ENCODE measurements at regions not wholly inside any gene's neighbourhood (a gene's known extent, or its start where the extent isn't known, plus 50 kb on each side); places are given as distances from the start of the nearest gene placed in this dataset.
"Not testable (repeated sequence)": the region's sequence is repeated elsewhere in the genome, so short reads cannot be mapped to it uniquely, and the experiment has no call there.

DNA sequence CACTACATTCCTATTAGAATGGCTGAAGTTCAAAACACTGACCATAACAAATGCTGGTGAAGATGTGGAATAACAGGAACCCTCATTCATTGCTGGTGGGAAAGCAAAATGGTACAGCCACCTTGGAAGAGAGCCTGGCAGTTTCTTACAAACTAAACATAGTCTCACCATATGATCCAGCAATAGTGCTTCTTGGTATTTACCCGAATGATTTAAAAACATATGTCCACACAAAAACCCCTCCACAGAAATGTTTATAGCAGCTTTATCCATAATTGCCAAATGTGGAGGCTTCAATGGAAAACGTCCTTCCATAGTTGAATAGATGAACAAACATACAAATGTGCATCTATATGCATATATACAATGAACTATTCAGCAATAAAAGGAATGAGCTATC is 330.8 kb downstream of the BTBD3 start:
- FAIRE-seq (no peak), DNase-seq (ENCODE audit: extremely low spot score, insufficient read length, low read depth) (no peak)

- not testable (repeated sequence) for DNase-seq (ENCODE audit: extremely low spot score, insufficient read length, low read depth); FAIRE-seq
These were observed 333.0 kb downstream of the BTBD3 start for GRCh38 chr20:12250661-12251060.

GRCh38 chr20:12252793-12253192 is 335.1 kb downstream of the BTBD3 start:
- FAIRE-seq (no peak), DNase-seq (ENCODE audit: extremely low spot score, insufficient read length, low read depth) (no peak)

- DNase-seq (ENCODE audit: extremely low spot score, insufficient read length, low read depth) (no peak), FAIRE-seq (no peak)
These were observed 337.8 kb downstream of the BTBD3 start for GRCh38 chr20:12255461-12255970.

DNA sequence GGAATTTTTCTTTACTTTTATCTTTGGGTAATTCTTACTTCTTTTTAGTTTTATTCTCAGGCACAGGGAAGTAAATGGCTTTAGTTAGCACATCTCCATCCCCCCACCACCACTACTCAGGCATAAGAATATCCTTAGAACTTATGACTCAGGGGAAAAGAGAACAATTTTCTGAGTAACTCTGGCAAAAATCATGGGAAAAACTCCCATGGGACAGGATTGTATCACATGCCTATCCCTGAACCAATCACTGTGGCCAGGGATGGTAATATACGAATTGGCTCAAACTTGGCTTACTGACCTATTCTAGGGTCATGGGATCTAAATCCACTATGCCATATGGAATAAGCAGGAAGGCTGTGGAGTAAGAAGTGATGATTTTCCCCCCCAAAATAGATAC is 339.1 kb downstream of the BTBD3 start:
- DNase-seq (ENCODE audit: extremely low spot score, insufficient read length, low read depth) (no peak), FAIRE-seq (no peak)

DNA sequence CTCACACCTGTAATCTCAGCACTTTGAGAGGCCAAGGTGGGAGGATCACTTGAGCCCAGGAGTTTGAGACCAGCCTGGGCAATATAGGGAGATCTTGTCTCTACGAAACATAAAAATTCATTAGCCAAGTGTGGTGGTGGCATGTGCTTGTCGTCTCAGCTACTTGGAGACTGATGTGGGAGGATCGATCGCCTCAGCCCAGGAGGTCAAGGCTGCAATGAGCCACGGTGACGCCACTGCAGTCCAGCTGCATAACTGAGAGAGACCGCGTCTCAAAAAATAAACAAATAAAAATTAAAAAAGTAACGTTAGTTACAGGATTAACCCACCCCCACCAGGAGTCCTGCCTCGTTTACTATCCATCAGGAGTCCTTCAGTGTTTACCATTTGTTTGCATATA is 345.1 kb downstream of the BTBD3 start:
- no peak for FAIRE-seq

GRCh38 chr20:12264711-12265110 is 347.0 kb downstream of the BTBD3 start:
- DNase-seq (ENCODE audit: extremely low spot score, insufficient read length, low read depth) (no peak), FAIRE-seq (no peak)

More for the DNA sequence above, 345.1 kb downstream of the BTBD3 start:
- no peak for DNase-seq (ENCODE audit: extremely low spot score, insufficient read length, low read depth)

- no peak for FAIRE-seq
- DNase-seq (ENCODE audit: extremely low spot score, insufficient read length, low read depth) = no peak
These were observed 348.0 kb downstream of the BTBD3 start for GRCh38 chr20:12265662-12266061.

- no peak for FAIRE-seq
- no peak for DNase-seq (ENCODE audit: extremely low spot score, insufficient read length, low read depth)
These were observed 351.9 kb downstream of the BTBD3 start for GRCh38 chr20:12269579-12269978.

- DNase-seq (ENCODE audit: extremely low spot score, insufficient read length, low read depth) = no peak
- no peak for FAIRE-seq
These were observed 353.2 kb downstream of the BTBD3 start for GRCh38 chr20:12270863-12271262.

DNA sequence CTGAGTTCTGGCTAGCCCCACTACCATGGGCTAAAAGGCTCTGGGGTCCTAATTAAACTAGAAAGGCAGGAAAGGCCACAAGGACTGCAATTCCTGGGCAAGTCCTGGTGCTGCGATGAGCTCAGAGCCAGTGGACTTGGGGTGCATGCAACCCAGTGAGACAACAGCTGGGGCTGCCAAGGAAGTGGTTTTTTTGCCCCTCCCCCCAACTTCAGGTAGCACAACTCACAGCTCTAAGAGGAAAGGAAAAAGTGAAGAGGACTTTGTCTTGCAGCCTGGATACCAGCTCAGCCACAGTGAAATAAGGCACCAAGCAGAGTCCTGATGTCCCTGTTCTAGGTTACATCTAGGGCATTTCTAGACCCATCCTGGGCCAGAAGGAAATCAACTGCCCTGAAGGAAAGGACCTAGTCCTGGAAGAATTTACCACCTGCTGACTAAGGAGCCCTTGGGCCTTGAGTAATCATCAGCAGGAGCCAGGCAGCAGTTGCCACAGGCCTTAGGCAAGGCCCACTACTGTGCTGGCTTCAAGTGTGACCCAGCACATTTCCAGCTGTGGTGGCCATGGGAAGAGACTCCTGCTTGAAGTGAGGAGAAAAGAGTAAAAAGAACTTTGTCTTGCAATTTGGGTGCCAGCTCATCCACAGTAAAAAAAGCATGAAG is 358.4 kb downstream of the BTBD3 start:
- FAIRE-seq (no peak), DNase-seq (ENCODE audit: extremely low spot score, insufficient read length, low read depth) (no peak)

DNA sequence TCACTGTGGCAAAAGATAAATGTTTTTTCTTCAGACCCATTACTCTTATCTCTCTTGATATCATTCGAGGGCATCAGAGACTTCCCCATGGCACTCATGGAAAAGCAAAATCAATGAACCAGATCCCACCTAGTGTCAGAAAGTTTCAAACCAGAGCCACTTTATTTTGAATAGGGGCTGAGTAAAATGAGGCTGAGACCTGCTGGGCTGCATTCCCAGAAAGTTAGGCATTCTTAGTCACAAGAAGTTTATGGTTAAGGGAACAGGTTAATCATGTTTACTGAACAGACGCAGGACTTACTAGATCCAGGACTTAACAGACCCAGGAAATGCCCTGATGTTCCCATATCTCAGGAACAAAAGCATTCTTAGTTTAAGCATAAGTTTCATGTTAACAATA is 369.9 kb downstream of the BTBD3 start:
- no peak for FAIRE-seq
- DNase-seq (ENCODE audit: extremely low spot score, insufficient read length, low read depth) = no peak

GRCh38 chr20:12289465-12289864 is 371.8 kb downstream of the BTBD3 start:
- FAIRE-seq (no peak), DNase-seq (ENCODE audit: extremely low spot score, insufficient read length, low read depth) (no peak)

DNA sequence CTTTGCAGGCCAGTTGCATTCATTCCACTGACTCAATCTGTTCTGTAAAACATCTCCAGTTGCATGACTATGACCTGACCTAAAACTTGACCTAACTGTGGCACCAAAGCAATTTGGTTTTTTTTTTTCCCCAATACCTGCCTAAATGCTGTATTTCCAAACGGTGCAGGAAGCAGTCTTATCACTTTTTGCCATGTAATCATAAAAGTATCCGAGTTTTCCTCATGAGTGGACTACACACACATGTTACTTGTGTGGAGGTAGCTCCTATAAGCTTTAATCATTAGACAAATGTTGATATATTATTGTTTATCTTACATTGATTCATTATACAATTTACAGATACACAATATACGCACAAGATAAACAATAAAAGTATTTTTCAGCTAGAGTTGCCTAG is 373.7 kb downstream of the BTBD3 start:
- DNase-seq (ENCODE audit: extremely low spot score, insufficient read length, low read depth) (no peak), FAIRE-seq (no peak)

- DNase-seq (ENCODE audit: extremely low spot score, insufficient read length, low read depth) = no peak
- FAIRE-seq = no peak
These were observed 376.2 kb downstream of the BTBD3 start for GRCh38 chr20:12293900-12294299.

DNA sequence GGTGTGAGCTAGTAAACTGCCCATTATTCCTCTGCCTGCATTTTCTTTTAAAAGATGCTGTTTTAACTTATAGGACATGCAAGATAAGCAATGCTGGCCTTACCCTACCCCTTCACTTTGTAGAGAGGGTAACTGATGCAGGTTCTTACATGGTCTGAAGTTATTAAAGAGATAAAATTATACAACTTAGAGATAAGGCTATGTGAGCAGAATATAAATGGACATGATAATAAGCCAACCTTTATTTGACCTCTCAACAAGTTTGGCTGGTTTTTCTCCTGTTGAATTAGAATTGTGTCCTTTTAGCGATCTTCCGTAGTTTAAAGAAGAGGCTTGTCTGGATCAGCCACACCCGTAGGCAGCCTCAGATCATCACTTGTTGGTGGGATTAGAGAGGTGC is 377.0 kb downstream of the BTBD3 start:
- DNase-seq (ENCODE audit: extremely low spot score, insufficient read length, low read depth) (no peak), FAIRE-seq (no peak)

- DNase-seq (ENCODE audit: extremely low spot score, insufficient read length, low read depth) (no peak), FAIRE-seq (no peak)
These were observed 387.7 kb downstream of the BTBD3 start for GRCh38 chr20:12305188-12305950.

GRCh38 chr20:12306107-12306506 is 388.4 kb downstream of the BTBD3 start:
- FAIRE-seq = no peak
- DNase-seq (ENCODE audit: extremely low spot score, insufficient read length, low read depth) = no peak

DNA sequence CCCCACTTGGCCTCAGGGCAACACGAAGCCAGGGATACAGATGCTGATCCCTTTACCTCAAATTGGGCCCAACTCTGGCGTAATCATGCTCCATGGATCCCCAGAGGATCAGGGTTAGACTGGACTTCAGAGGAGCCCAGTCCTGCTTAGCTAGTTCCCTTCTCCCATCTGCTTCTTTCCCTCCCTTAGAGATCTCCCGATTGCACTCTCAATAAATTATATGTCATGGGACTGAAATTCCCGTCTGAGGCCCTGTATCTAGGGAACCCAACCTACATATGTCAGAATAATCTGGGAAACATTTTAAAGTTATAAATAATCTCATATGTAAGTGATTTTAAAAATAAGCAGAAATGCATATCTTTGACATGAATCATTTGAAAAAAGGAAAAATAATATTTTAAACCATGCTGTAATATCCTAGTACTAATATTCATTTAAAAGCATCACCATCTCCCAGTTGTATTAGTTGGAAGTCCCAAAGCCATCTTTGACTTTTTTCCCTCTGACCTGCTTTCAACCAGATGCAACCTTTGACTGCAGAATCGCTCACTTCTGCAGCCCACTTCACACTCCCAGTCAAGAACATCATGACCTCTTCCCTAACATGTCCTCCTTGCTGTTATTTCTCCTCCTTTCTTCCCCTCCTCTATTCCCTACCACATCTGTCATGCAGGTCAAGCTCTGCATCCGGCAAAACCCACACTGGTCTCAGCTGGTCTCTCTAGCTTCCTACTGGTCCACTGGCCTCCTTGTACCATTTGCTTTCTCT is 393.6 kb downstream of the BTBD3 start:
- DNase-seq (ENCODE audit: extremely low spot score, insufficient read length, low read depth) = no peak
- FAIRE-seq = no peak

- DNase-seq (ENCODE audit: extremely low spot score, insufficient read length, low read depth) = no peak
- no peak for FAIRE-seq
These were observed 398.0 kb downstream of the BTBD3 start for GRCh38 chr20:12315652-12316051.

DNA sequence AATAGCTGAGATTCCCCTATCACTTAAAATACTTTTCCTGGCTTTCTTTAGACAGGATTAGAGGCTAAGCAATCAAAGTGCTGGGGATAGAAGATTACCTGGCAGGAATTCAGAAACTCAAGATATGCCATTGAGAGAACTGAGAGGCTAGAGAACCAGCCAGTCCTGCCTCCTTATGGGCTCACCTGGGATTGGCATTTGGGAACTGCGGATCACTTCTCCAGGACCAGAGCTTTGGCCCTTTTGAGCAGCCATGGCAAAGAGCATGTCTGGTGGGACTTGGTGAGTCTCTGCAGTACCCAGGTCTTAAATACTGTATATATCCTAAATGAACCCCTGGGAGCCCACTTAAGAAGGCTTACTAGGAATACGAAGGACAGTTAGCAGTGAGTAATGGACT is 399.1 kb downstream of the BTBD3 start:
- no peak for FAIRE-seq

More for the DNA sequence above, 399.1 kb downstream of the BTBD3 start:
- no peak for DNase-seq (ENCODE audit: extremely low spot score, insufficient read length, low read depth)
